ENCODE measurements at regions not wholly inside any gene's neighbourhood (a gene's known extent, or its start where the extent isn't known, plus 50 kb on each side); places are given as distances from the start of the nearest gene placed in this dataset.

DNA sequence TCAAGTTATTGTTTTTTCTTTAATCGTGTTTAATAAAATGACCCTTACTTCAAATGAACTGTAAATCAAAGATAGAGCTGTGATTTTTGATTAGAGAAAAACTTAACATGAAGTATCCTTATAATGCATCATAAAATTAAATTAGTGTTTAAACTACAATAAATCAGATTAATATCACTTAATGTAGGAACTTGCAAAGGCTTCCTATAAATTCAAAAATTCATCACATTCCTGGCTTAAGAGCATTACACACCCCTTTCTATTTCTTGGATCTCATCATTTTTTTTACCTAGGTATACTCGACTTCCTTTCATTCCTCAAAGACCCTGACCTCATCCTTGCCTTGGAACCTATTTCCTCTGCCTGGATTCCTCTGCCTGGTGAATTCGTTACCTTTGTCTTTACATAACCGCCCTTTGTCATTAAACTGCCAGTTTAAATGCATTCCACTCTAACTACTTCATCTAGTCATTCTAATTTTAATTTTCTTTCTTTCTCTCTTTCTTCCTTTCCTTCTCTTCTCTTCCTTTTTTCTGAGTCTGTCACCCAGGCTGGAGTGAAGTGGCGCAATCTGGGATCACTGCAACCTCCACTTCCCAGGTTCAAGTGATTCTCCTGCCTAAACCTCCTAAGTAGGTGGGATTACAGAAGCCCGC lies 1244.5 kb downstream of the OTOL1 start:
- no peaks in the 10 kb centered on the region for H3K4me1 ChIP-seq (ENCODE audit: insufficient read depth, low read length)
- BruUV-seq (replicated peaks) = no TSS peak
- no peaks in the 10 kb centered on the region for H3K36me3 ChIP-seq (replicated peaks in 1 of 2; ENCODE audit: control insufficient read depth in 1 of 2, insufficient read depth in 2 of 2, low read length in 2 of 2)
- intact Hi-C loops (cut with micrococcal nuclease; ENCODE audit: unreplicated experiment) = no loop called here
- CTCF ChIA-PET (ENCODE audit: low intra/inter-chr PET ratio, low total read pairs) = no interaction called here
- H2AFZ ChIP-seq (ENCODE audit: low read length) = no peak overlapping the region
- FAIRE-seq = no peak
- no peak overlapping the region for H3K27ac ChIP-seq (ENCODE audit: extremely low read length, insufficient read depth, low read length)
- H3K27me3 ChIP-seq (ENCODE audit: control insufficient read depth in 1 of 2, insufficient read depth in 2 of 2, low read length in 2 of 2) = no peaks in the 10 kb centered on the region
- no peak overlapping the region for H3K4me2 ChIP-seq (ENCODE audit: low read depth, low read length)
- H3K79me2 ChIP-seq (ENCODE audit: insufficient read depth, low read length) = no peaks in the 10 kb centered on the region
- no peaks in the 10 kb centered on the region for H3K9me3 ChIP-seq (ENCODE audit: low read length)
- H4K20me1 ChIP-seq (ENCODE audit: insufficient read depth, low read length) = no peaks in the 10 kb centered on the region
- no peak for ATAC-seq
- H3K9ac ChIP-seq (ENCODE audit: insufficient read depth, low read depth, low read length) = no peak overlapping the region
- under 1% methylated on average over 6 of the region's 6 CpGs for WGBS (ENCODE audit: low lambda C conversion rate)
- no peak for DNase-seq (ENCODE audit: low spot score)
- in situ Hi-C loops (cut with HindIII; ENCODE audit: extremely low pct_ligation_motif_present, low pct_unique_long_range_greater_than_20kb) = no loop called here
- POLR2A ChIA-PET = no interaction called here
- no peak overlapping the region for H3K4me3 ChIP-seq (replicated peaks in 1 of 3; ENCODE audit: insufficient read depth in 1 of 3, low read depth in 2 of 3, low read length in 3 of 3)
- no peak for TF ChIP-seq SIX4 (CRISPR knock-in tag; IDR thresholded peaks at IDR 0.05)
- TF ChIP-seq BORCS8-MEF2B (CRISPR knock-in tag; IDR thresholded peaks at IDR 0.05) = no peak
- TF ChIP-seq EZH2 (conservative IDR thresholded peaks at IDR 0.05; ENCODE audit: low read depth, low read length) = no peak
- TF ChIP-seq WIZ (CRISPR knock-in tag; IDR thresholded peaks at IDR 0.05) = no peak
- no peak for TF ChIP-seq RORA (CRISPR knock-in tag; IDR thresholded peaks at IDR 0.05)
- TF ChIP-seq HOXA3 (CRISPR knock-in tag; IDR thresholded peaks at IDR 0.05) = no peak
- TF ChIP-seq, protein P1, sequence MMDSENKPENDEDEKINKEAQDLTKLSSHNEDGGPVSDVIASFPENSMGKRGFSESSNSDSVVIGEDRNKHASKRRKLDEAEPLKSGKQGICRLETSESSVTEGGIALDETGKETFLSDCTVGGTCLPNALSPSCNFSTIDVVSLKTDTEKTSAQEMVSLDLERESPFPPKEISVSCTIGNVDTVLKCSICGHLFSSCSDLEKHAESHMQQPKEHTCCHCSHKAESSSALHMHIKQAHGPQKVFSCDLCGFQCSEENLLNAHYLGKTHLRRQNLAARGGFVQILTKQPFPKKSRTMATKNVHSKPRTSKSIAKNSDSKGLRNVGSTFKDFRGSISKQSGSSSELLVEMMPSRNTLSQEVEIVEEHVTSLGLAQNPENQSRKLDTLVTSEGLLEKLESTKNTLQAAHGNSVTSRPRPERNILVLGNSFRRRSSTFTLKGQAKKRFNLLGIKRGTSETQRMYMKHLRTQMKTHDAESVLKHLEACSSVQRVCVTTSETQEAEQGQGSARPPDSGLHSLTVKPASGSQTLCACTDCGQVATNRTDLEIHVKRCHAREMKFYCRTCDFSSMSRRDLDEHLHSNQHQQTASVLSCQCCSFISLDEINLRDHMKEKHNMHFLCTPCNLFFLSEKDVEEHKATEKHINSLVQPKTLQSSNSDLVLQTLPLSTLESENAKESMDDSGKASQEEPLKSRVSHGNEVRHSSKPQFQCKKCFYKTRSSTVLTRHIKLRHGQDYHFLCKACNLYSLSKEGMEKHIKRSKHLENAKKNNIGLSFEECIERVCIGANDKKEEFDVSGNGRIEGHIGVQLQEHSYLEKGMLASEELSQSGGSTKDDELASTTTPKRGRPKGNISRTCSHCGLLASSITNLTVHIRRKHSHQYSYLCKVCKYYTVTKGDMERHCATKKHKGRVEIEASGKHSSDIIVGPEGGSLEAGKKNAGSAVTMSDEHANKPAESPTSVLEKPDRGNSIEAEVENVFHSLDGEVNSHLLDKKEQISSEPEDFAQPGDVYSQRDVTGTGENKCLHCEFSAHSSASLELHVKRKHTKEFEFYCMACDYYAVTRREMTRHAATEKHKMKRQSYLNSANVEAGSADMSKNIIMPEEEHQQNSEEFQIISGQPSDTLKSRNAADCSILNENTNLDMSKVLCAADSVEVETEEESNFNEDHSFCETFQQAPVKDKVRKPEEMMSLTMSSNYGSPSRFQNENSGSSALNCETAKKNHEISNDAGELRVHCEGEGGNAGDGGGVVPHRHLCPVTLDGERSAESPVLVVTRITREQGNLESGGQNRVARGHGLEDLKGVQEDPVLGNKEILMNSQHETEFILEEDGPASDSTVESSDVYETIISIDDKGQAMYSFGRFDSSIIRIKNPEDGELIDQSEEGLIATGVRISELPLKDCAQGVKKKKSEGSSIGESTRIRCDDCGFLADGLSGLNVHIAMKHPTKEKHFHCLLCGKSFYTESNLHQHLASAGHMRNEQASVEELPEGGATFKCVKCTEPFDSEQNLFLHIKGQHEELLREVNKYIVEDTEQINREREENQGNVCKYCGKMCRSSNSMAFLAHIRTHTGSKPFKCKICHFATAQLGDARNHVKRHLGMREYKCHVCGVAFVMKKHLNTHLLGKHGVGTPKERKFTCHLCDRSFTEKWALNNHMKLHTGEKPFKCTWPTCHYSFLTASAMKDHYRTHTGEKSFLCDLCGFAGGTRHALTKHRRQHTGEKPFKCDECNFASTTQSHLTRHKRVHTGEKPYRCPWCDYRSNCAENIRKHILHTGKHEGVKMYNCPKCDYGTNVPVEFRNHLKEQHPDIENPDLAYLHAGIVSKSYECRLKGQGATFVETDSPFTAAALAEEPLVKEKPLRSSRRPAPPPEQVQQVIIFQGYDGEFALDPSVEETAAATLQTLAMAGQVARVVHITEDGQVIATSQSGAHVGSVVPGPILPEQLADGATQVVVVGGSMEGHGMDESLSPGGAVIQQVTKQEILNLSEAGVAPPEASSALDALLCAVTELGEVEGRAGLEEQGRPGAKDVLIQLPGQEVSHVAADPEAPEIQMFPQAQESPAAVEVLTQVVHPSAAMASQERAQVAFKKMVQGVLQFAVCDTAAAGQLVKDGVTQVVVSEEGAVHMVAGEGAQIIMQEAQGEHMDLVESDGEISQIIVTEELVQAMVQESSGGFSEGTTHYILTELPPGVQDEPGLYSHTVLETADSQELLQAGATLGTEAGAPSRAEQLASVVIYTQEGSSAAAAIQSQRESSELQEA (CRISPR knock-in tag; IDR thresholded peaks at IDR 0.05; ENCODE audit: not compliant biosample characterization) = no peak
- TF ChIP-seq, protein P2, sequence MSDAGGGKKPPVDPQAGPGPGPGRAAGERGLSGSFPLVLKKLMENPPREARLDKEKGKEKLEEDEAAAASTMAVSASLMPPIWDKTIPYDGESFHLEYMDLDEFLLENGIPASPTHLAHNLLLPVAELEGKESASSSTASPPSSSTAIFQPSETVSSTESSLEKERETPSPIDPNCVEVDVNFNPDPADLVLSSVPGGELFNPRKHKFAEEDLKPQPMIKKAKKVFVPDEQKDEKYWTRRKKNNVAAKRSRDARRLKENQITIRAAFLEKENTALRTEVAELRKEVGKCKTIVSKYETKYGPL (CRISPR knock-in tag; IDR thresholded peaks at IDR 0.05) = no peak
- TF ChIP-seq ZFX (CRISPR knock-in tag; IDR thresholded peaks at IDR 0.05; ENCODE audit: low read depth) = no peak
- TF ChIP-seq TCF7L2 (IDR thresholded peaks at IDR 0.05; ENCODE audit: low read depth, low read length) = no peak
- TF ChIP-seq SIN3A (IDR thresholded peaks at IDR 0.05; ENCODE audit: borderline replicate concordance, low read depth, low read length) = no peak
- TF ChIP-seq, protein P3, sequence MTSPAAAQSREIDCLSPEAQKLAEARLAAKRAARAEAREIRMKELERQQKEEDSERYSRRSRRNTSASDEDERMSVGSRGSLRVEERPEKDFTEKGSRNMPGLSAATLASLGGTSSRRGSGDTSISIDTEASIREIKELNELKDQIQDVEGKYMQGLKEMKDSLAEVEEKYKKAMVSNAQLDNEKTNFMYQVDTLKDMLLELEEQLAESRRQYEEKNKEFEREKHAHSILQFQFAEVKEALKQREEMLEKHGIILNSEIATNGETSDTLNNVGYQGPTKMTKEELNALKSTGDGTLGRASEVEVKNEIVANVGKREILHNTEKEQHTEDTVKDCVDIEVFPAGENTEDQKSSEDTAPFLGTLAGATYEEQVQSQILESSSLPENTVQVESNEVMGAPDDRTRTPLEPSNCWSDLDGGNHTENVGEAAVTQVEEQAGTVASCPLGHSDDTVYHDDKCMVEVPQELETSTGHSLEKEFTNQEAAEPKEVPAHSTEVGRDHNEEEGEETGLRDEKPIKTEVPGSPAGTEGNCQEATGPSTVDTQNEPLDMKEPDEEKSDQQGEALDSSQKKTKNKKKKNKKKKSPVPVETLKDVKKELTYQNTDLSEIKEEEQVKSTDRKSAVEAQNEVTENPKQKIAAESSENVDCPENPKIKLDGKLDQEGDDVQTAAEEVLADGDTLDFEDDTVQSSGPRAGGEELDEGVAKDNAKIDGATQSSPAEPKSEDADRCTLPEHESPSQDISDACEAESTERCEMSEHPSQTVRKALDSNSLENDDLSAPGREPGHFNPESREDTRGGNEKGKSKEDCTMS (CRISPR knock-in tag; conservative IDR thresholded peaks at IDR 0.05) = no peak

Measured in HepG2 (cell line).